Retina (tissue), 1 donor: ENCODE measurements at regions not wholly inside any gene's neighbourhood (a gene's known extent, or its start where the extent isn't known, plus 50 kb on each side); places are given as distances from the start of the nearest gene placed in this dataset.
"Not testable (repeated sequence)": the region's sequence is repeated elsewhere in the genome, so short reads cannot be mapped to it uniquely, and the experiment has no call there.

Experiments used
- DNase-seq: peaks from one replicate; pipeline ENCODE4 v3.0.0-alpha.2; 2016

- no peak for DNase-seq
These were observed 125.3 kb downstream of the GLUD2 start for GRCh38 chrX:121172703-121173102.

DNA sequence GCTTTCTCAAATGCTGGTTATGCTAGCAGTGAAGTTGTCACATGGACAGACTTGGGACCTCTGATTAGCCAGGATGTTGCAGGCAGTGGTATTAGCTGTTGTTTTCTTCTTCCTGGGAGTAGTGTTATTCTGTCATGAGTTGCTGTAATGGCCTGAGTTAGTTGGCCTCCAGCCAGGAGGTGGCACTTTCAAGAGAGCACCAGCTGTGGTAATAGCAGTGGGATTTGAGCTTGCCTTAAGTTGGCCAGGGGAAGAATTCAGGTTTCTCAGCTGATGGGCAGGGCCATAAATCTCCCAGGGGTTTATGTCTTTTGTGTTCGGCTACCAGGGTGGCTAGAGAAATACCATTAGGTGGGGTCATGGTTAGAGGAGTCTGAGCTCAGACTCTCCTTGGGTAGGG is 132.6 kb downstream of the GLUD2 start:
- no peak for DNase-seq

DNA sequence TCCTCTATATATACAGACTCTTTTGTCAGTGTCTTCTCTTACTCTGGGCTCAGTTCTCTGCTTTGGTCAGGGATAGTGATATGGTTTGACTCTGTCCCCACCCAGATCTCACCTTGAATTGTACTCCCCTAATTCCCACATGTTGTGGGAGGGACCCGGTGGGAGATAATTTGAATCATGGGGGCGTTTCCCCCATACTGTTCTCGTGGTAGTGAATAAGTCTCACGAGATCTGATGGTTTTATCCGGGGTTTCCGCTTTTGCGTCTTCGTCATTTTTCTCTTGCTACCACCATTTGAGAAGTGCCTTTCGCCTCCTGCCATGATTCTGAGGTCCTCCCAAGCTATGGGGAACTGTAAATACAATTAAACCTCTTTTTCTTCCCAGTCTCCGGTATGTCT is 144.4 kb downstream of the GLUD2 start:
- no peak for DNase-seq

GRCh38 chrX:121195719-121196118 is 148.3 kb downstream of the GLUD2 start:
- DNase-seq = no peak

- DNase-seq = not testable (repeated sequence)
These were observed 149.5 kb downstream of the GLUD2 start for GRCh38 chrX:121196872-121197444.

GRCh38 chrX:121208563-121208962 is 161.2 kb downstream of the GLUD2 start:
- DNase-seq = no peak

DNA sequence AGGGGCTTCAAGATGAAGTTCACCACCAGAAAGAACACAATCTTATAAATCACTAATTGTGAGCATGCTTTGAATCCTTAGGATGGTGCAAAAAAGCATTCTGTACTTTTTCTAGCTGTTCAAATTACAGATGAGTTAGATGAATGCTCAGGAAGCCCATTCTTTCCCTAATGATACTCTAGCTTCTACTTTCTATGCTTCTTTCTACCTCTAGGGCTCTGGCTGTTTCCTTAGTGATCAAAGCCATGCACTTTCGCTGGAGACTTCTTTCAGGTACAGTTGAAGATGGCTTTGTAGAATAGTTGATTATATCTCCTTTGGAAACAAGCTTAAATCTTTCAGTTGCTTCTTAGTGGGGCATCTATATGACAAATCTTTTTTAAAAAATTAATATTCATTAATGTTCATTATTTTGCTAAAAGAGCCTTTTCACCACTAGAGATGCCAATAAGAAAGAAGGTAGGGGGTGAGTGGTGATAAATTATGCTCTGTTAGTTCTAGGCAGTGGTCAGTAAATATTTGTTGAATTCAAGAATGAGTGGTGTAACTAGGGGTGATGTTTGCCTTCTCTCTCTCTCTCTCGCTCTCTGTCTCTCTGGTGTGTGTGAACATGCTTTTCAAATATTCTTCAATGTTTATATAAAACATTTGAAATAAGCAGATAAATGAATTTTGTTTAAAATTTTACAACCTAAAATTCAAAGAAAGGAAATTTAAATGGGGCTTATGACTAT is 169.4 kb downstream of the GLUD2 start:
- DNase-seq = no peak

DNA sequence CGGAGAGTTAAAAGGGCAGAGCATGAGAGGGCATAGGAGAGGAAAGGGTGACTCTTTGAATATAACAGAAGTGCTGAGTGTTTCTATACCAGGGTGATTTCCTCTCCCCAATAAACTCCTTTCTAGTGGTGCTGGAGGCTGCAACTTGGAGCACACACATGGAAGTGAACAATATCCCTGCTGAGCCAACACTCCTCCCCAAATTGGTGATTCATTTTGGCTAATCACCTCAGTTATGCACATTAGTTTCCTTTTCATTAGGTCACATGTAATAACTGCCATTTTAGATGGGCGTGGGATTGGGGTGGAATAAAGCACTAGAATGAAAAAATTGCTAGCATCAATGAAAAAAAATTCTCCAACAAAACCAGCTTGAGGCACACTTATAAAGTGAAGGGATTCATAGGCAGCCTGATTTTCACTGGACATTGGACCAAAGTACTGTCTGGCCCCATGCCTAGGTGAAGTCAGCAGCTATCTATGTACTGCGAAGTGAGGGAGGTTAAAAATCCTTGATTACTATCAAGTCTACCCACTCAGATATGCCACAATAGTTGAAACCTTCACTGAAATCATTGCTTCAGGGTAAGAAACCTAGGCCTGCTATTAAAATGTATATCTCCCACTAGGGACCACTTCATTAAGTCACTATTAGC is 174.0 kb downstream of the GLUD2 start:
- DNase-seq = no peak

DNA sequence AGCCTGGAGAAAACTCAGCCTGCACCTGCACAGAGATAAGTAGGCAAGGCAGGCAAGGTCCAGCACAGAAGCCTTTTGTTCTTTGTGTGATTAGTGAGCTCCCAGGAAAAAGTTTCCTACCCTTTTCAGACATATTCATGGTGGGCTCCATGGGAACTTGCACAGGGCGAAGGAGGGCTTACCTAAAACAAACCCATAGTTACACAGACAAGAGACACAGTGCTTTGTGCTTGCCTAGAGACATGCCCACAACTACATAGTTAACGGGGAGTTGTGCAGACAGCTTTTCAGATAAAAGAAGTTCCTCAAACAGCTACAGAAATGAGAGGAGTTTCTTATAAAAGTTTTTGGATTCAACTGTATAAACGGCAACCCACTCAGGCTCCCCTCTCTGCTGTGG is 180.5 kb downstream of the GLUD2 start:
- DNase-seq = peak; percentile 1

DNA sequence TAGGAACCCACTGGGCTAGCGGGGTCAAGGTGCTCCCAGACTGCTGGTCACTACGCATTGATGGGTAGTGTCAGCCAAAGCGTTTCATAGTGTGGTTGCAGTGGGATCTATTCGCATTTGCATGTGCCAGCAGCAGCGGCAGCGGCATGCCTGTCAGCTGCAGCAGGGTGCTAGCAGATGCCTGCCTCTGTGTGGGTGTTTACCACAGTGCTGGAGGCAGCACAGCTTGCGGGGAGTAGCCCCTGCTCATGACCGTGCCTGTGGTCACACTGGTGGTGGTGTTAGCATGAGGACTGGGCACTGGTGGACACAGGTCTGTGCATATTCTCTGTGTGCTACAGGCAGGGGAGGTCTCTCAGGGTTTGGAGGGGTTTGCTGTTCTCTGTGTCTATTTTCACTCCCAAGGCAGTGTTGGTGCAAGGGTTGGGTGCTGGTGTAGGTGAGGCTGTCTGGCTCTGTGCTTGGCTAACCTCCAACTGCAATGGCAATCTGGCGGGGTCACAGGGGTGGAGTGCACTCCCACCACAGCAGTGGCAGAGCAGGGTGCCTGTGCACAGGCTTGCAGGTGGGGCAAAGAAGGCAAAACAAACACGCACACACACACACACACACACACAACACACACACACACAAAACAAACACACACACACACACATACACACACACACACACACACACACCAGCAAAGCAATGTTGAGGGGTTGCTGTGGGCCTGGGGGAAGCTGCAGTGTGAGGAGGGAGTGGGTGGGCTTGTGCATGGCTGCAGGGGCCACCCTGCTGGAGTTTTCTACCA is 184.4 kb downstream of the GLUD2 start:
- no peak for DNase-seq

DNA sequence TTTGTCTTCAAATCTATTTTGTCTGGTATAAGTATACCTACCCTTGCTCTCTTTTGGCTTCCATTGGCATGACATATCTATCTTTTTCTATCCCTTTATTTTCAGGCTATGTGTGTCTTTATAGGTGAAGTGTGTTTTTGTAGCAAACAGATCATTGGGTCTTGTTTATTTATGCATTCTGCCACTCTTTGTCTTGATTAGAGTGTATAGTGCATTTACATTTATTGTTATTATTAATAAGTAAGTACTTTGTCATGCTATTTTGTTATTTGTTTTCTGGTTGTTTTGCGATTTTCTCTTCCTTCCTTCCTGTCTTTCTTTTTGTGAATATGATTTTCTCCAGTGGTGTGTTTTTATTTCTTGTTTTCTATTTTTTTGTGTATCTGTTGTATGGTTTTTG is 188.6 kb downstream of the GLUD2 start:
- DNase-seq = no peak

GRCh38 chrX:121238093-121238492 is 190.7 kb downstream of the GLUD2 start:
- no peak for DNase-seq

DNA sequence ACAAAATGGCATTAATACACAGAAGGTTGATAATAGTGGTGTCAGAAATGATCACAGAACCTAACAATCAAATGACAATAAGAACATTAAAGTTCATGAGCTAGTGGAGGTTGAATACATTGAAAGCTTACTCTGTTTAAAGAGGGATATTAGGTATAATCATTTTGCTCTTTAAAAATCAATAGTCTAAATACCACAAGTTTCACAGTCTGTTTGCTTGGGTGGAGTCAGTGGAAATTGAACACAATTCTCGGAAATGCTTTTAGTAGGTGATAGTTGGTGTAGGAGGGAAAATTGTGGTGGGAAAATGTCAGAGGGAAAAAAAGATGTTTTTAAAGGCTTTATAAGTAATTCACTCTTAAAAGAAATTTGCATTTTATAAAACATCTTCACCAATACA is 197.1 kb downstream of the GLUD2 start:
- DNase-seq = no peak

DNA sequence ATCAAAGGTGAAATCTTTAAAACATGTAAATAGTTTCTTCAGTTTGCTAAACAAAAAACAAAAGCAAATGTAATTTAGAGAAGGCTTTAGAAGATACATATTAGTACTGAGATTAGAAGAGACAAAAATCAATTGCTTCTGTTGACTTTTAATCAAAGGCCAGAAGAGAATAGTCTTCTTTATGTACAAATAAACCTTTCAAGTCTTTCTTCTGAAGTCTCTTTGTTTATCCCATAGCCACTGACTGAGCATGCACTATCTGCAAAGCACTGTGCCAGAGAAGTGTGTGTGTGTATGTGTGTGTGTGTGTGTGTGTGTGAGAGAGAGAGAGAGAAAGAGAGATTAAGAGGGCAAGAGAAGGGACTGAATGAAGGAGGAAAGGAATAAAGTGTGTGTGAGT is 198.4 kb downstream of the GLUD2 start:
- DNase-seq = no peak

GRCh38 chrX:121254336-121254735 is 206.9 kb downstream of the GLUD2 start:
- no peak for DNase-seq

DNA sequence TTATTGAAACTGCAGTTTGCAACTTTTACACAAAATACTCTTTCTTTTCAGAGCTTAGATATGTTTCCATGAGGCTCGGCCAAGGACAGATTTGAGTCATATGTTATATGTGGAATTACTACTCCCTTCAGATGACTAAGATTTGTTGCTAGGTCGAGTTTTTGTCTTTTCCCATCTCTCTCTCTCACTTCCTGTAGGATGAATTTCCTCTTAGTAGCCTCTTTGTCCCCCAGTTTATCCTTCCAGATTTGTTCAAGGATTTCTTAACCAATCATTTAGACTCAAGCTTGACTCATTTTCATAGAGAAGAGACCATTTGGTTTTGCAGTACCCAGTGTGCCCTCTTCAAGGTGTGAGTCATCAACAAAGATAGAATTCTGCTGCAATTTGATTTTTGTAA is 209.2 kb downstream of the GLUD2 start:
- DNase-seq = no peak

DNA sequence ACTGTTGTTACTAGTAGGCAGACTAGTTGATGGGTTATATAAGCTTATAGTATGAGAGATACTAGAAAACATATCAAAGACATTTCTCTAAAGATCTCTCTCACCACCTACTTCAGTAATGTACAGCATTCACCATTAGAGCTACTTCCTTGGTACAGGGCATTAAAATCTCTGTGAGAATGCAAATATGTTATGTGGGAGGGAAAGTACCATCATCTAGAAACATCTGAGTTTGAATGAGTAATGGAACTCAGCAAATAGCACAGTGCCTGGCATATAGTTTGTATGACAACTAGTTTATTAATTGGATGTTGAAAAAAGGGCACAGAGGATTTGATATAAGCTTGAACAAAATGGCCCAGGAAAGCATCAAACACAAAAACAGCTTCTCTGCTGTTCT is 211.1 kb downstream of the GLUD2 start:
- no peak for DNase-seq

DNA sequence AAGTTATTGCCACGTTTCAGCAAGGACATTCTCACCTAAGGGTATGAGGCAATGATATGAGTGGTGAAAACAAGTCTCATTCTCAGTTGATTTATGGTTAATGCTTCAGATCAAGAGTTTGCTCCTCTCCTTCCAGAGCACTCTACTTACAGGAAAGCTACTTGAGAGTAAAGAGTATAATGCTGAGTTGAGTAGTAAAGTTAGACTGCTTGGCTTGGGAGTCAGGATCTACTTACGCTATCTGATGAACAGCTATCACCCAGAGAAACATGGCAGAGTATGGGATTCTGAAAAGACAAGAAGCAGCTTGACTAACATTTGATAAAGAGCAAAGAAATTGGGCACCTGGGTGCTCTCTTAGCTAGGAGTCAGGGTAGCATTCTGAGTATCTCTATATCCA is 211.8 kb downstream of the GLUD2 start:
- DNase-seq = no peak

GRCh38 chrX:121260596-121261240 is 213.3 kb downstream of the GLUD2 start:
- DNase-seq = no peak

DNA sequence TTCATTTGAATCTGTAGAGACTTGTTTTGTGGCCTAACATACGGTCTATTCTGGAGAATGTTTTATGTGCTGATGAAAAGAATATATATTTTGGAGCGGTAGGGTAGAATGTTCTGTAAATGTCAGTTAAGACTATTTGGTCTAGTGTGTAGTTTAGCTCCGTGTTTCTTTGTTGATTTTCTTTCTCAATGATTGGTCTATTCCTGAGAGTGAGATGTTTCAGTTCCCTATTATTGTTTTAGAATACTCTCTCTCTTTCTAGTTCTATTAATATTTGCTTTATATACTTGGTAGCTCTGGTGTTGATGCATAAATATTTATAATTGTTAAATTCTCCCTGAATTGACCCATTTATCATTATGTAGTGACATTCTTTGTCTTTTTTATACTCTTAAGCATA is 236.5 kb downstream of the GLUD2 start:
- no peak for DNase-seq

- no peak for DNase-seq
These were observed 251.1 kb downstream of the GLUD2 start for GRCh38 chrX:121298499-121298898.

DNA sequence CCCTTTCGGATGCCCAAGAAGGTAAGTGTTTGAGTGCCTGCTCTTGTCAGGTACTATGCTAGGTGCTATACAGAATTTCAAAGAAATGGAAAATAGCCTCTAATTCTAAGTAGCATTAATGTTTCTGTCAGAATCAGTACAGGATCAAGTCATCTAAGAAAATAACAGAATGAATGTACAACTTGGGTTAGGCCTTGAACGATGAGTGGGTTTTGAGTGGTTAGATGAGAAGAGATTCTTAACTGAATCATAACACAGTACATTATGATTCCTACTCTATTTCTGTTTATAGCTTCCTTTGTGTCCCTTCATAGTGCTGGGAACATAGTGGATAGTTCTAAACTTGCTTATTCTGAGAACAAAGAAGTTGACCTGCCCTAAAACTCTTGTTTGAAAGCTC is 253.9 kb downstream of the GLUD2 start:
- DNase-seq = no peak

DNA sequence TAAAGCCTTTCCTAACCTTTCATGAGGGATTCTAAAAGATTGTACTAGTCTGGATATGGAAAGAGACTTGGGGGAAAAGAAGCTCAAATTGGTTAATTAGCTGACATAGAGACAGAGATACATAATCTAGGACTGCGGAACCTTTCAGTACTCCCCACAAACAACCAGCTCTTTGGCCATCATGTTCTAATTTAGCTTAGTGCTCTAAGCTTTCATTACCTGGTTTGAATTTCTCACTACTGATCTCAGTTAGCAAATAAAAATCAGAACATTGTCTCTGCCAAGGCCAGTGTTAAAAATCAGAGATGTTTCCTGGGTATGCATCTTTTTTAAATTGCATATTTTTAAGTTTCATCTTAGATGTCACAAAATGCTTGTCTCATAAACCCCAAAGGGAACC is 254.4 kb downstream of the GLUD2 start:
- no peak for DNase-seq
